ENCODE measurements at regions not wholly inside any gene's neighbourhood (a gene's known extent, or its start where the extent isn't known, plus 50 kb on each side); places are given as distances from the start of the nearest gene placed in this dataset.

DNA sequence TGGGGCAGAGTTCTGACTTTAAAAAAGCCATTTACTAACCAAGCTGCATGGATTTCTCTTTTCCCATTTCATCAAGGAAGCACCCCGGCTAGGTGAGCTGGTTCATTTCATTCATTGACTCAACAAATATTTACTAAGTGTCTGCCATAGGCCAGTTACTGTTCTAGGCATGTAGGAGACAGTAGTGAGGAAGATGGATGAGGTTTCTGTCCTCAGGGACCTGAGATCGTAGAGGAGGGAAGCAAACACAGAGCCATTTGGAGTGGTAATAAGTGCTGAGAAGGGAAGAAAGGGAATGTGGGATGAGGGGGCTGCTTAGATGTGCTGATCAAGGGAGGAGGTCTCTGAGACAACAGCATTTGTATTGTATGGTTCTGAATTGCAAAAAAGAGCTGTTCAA is 120.4 kb downstream of the C9orf152 start:
- ChIA-PET CTCF (interaction anchor here (1.0 to 1.2 kb wide), 3 partner anchors 14 to 201 kb away, joined by 3 to 4 read pairs (median 3); no protein-coding TSS in a partner anchor), POLR2A (interaction anchor here (0.6 to 2.2 kb wide), 4 partner anchors 9 to 38 kb away, joined by 3 to 6 read pairs (median 5); no protein-coding TSS in a partner anchor), SMC1A (ENCODE audit: uncharacterized antibody, unreplicated experiment) (interaction anchor here (0.7 to 2.0 kb wide), 8 partner anchors 10 to 180 kb away, joined by 3 to 14 read pairs (median 4); no protein-coding TSS in a partner anchor), RAD21 (ENCODE audit: unreplicated experiment) (interaction anchor here (1.2 to 1.9 kb wide), 4 partner anchors 16 to 60 kb away, joined by 3 to 10 read pairs (median 6); no protein-coding TSS in a partner anchor)
- in situ Hi-C loops (cut with MboI): no loop called here
- no peak for ATAC-seq
- BruUV-seq (replicated peaks): no TSS peak
- Histone ChIP-seq H3K4me1 (ENCODE audit: control insufficient read depth, insufficient read depth, low read length) (peaks cover 6% of the 10 kb centered on the region), H3K4me3 (no peak overlapping the region), H4K20me1 (ENCODE audit: control insufficient read depth, insufficient read depth) (no peaks in the 10 kb centered on the region; the same call in 1 of the 2 replicates), H3K27me3 (replicated peaks in 1 of 2; ENCODE audit: control insufficient read depth in 2 of 2, insufficient read depth in 2 of 2, low read length in 1 of 2) (no peaks in the 10 kb centered on the region), H3K4me2 (ENCODE audit: control insufficient read depth, insufficient read depth) (no peak overlapping the region), H3K27ac (ENCODE audit: control insufficient read depth, insufficient read depth) (no peak overlapping the region), H3K36me3 (ENCODE audit: control insufficient read depth in 2 of 2, insufficient read depth in 2 of 2, low read length in 1 of 2) (peaks cover 4 to 12% of the 10 kb centered on the region in 2 experiments), H2AFZ (ENCODE audit: control insufficient read depth, low read depth, low read length) (no peak overlapping the region), H3K9me3 (replicated peaks; ENCODE audit: control insufficient read depth, insufficient read depth, low read length) (no peaks in the 10 kb centered on the region), H3K9ac (ENCODE audit: control insufficient read depth, insufficient read depth, low read length) (no peak overlapping the region), H3K79me2 (ENCODE audit: control insufficient read depth, insufficient read depth, low read length) (peaks cover 74% of the 10 kb centered on the region)
- no peak for DNase-seq (ENCODE audit: low read depth, low spot score)
- intact Hi-C loops (cut with micrococcal nuclease; ENCODE audit: unreplicated experiment): no loop called here
- TF ChIP-seq ZBTB33 (IDR thresholded peaks at IDR 0.05): no peak
- no peak for TF ChIP-seq HDAC6 (IDR thresholded peaks at IDR 0.05; ENCODE audit: unreplicated experiment)
- TF ChIP-seq ZSCAN29 (IDR thresholded peaks at IDR 0.05): no peak
- no peak for TF ChIP-seq MTA3 (IDR thresholded peaks at IDR 0.05; ENCODE audit: borderline replicate concordance, low read length)
- TF ChIP-seq HDGF (IDR thresholded peaks at IDR 0.05): no peak
- no peak for TF ChIP-seq JUND (IDR thresholded peaks at IDR 0.05; ENCODE audit: low read depth, low read length)
- TF ChIP-seq MTA2 (IDR thresholded peaks at IDR 0.05; ENCODE audit: low read depth): no peak
- TF ChIP-seq IKZF2 (IDR thresholded peaks at IDR 0.05): no peak
- TF ChIP-seq, protein P1, sequence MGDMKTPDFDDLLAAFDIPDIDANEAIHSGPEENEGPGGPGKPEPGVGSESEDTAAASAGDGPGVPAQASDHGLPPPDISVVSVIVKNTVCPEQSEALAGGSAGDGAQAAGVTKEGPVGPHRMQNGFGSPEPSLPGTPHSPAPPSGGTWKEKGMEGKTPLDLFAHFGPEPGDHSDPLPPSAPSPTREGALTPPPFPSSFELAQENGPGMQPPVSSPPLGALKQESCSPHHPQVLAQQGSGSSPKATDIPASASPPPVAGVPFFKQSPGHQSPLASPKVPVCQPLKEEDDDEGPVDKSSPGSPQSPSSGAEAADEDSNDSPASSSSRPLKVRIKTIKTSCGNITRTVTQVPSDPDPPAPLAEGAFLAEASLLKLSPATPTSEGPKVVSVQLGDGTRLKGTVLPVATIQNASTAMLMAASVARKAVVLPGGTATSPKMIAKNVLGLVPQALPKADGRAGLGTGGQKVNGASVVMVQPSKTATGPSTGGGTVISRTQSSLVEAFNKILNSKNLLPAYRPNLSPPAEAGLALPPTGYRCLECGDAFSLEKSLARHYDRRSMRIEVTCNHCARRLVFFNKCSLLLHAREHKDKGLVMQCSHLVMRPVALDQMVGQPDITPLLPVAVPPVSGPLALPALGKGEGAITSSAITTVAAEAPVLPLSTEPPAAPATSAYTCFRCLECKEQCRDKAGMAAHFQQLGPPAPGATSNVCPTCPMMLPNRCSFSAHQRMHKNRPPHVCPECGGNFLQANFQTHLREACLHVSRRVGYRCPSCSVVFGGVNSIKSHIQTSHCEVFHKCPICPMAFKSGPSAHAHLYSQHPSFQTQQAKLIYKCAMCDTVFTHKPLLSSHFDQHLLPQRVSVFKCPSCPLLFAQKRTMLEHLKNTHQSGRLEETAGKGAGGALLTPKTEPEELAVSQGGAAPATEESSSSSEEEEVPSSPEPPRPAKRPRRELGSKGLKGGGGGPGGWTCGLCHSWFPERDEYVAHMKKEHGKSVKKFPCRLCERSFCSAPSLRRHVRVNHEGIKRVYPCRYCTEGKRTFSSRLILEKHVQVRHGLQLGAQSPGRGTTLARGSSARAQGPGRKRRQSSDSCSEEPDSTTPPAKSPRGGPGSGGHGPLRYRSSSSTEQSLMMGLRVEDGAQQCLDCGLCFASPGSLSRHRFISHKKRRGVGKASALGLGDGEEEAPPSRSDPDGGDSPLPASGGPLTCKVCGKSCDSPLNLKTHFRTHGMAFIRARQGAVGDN (IDR thresholded peaks at IDR 0.05): no peak
- 94% methylated on average over 2 of the region's 2 CpGs for WGBS (ENCODE audit: insufficient coverage, insufficient replicate concordance, low lambda C conversion rate, missing lambda C conversion rate)
- no peak for FAIRE-seq
